ENCODE measurements at regions not wholly inside any gene's neighbourhood (a gene's known extent, or its start where the extent isn't known, plus 50 kb on each side); places are given as distances from the start of the nearest gene placed in this dataset.

DNA sequence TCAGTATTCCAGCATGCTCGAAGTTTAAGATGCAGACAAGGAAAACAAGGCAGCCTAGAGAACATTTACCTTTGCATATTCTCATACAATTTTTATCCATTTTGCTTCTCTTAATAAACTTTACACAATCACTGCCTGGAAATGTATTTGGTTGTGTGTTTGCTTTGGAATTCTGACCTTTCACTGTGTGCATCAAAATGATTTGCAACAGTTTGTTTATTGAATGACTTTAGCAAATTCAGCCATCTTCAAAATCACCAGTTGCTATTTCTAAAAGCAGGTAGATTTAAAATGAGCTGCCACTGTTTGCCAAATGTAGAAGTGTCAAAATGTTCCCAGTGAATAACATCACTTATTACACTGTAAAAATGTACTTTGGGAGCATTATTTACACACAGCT is 669.9 kb downstream of the SLC16A7 start:
- intact Hi-C loops (cut with DNase I), result no loop called here

DNA sequence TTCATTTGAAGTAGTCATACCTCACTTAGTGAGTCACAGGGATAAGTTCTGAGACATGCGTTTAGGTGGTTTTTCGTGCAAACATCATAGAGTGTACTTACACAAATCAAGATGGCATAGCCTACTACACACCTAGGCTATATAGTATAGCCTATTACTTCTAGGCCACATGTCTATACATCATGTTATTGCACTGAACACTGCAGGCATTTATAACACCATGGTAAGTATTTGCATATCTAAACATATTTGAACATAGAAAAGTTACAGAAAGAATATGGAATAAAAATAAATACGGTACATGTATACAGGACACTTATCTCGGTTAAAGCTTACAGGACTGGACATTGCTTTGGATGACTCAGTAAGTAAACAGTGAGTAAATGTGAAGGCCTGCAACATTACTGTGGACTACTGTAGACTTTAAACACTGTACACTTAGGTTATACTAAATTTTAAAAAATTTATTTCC is 670.6 kb downstream of the SLC16A7 start:
- intact Hi-C loops (cut with DNase I), result no loop called here
- H3K9ac ChIP-seq (ENCODE audit: low read depth in 2 of 2, low read length in 2 of 2), result no peak overlapping the region
- no peaks in the 10 kb centered on the region for H3K9me3 ChIP-seq
- H3K4me3 ChIP-seq, result no peak overlapping the region
- no peak overlapping the region for H3K27ac ChIP-seq
- no peaks in the 10 kb centered on the region for H3K4me1 ChIP-seq
- no peaks in the 10 kb centered on the region for H3K36me3 ChIP-seq
- H3K27me3 ChIP-seq, result no peaks in the 10 kb centered on the region
- no peak for DNase-seq
- TF ChIP-seq, protein P1, sequence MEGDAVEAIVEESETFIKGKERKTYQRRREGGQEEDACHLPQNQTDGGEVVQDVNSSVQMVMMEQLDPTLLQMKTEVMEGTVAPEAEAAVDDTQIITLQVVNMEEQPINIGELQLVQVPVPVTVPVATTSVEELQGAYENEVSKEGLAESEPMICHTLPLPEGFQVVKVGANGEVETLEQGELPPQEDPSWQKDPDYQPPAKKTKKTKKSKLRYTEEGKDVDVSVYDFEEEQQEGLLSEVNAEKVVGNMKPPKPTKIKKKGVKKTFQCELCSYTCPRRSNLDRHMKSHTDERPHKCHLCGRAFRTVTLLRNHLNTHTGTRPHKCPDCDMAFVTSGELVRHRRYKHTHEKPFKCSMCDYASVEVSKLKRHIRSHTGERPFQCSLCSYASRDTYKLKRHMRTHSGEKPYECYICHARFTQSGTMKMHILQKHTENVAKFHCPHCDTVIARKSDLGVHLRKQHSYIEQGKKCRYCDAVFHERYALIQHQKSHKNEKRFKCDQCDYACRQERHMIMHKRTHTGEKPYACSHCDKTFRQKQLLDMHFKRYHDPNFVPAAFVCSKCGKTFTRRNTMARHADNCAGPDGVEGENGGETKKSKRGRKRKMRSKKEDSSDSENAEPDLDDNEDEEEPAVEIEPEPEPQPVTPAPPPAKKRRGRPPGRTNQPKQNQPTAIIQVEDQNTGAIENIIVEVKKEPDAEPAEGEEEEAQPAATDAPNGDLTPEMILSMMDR (IDR thresholded peaks at IDR 0.05), result no peak

More for the DNA sequence above, 669.9 kb downstream of the SLC16A7 start:
- Histone ChIP-seq H3K4me3 (no peak overlapping the region), H3K4me1 (no peaks in the 10 kb centered on the region), H3K27ac (no peak overlapping the region), H3K27me3 (no peaks in the 10 kb centered on the region), H3K9me3 (no peaks in the 10 kb centered on the region), H3K36me3 (no peaks in the 10 kb centered on the region), H3K9ac (ENCODE audit: low read depth in 2 of 2, low read length in 2 of 2) (no peak overlapping the region)
- DNase-seq, result no peak
- TF ChIP-seq, protein P1 (IDR thresholded peaks at IDR 0.05), result no peak

DNA sequence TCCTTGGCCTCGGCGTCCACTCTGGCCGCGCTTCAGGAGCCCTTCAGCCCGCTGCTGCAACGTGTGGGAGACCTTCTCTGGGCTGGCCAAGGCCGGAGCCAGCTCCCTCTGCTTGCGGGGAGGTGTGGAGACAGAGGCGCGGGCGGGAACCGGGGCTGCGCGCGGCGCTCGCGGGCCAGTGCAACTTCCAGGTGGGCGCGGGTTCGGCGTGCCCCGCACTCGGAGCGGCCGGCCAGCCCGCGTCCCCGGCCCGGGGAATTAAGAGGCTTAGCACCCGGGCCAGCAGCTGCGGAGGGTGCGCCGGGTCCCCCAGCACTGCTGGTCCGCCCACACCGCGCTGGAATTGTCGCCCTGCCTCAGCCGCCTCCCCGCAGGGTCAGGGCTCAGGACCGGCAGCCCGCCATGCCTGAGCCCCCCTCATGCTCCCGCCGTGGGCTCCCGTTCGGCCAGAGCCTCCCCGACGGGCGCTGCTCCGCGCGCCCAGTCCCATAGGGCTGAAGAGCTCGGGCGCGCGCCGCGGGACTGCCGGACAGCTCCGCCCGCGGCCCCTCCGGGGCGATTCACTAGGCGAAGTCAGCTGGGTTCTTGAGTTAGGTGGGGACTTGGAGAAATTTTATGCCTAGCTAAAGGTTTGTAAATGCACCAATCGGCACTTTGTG is 673.9 kb downstream of the SLC16A7 start:
- intact Hi-C loops (cut with DNase I), result no loop called here
- Histone ChIP-seq H3K27me3 (no peaks in the 10 kb centered on the region), H3K36me3 (no peaks in the 10 kb centered on the region), H3K27ac (no peak overlapping the region), H3K9me3 (no peaks in the 10 kb centered on the region), H3K4me1 (no peaks in the 10 kb centered on the region), H3K9ac (ENCODE audit: low read depth in 2 of 2, low read length in 2 of 2) (no peak overlapping the region), H3K4me3 (no peak overlapping the region)
- no peak for DNase-seq
- TF ChIP-seq, protein P1 (IDR thresholded peaks at IDR 0.05), result no peak

GRCh38 chr12:60271816-60272215 is 676.0 kb downstream of the SLC16A7 start:
- no peak overlapping the region for H3K9ac ChIP-seq (ENCODE audit: low read depth in 2 of 2, low read length in 2 of 2)
- no peak for DNase-seq
- no peak overlapping the region for H3K4me3 ChIP-seq
- intact Hi-C loops (cut with DNase I), result no loop called here
- no peaks in the 10 kb centered on the region for H3K4me1 ChIP-seq
- H3K9me3 ChIP-seq, result no peaks in the 10 kb centered on the region
- TF ChIP-seq, protein P1 (IDR thresholded peaks at IDR 0.05), result no peak
- no peaks in the 10 kb centered on the region for H3K36me3 ChIP-seq
- no peak overlapping the region for H3K27ac ChIP-seq
- no peaks in the 10 kb centered on the region for H3K27me3 ChIP-seq

DNA sequence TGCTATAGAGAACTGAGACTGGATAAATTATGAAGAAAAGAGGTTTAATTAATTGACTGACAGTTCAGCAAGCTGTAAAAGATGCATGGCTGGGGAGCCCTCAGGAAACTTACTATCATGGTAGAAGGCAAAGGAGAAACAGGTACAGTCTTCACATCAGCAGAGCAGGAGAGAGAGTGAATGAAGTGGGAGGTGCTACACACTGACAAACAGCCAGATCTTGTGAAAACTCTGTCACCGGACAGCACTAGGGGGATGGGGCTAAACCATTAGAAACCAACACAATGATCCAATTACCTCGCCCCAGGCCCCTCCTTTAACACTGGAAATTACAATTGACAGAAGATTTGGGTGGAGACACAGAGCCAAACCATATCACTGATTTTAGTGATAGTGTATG is 682.4 kb downstream of the SLC16A7 start:
- no peaks in the 10 kb centered on the region for H3K36me3 ChIP-seq
- no peak overlapping the region for H3K27ac ChIP-seq
- H3K27me3 ChIP-seq, result no peaks in the 10 kb centered on the region
- H3K9ac ChIP-seq (ENCODE audit: low read depth in 2 of 2, low read length in 2 of 2), result no peak overlapping the region
- no peaks in the 10 kb centered on the region for H3K9me3 ChIP-seq
- DNase-seq, result no peak
- TF ChIP-seq, protein P1 (IDR thresholded peaks at IDR 0.05), result no peak
- intact Hi-C loops (cut with DNase I), result no loop called here
- no peak overlapping the region for H3K4me3 ChIP-seq
- H3K4me1 ChIP-seq, result no peaks in the 10 kb centered on the region

Measured in colonic mucosa (tissue), 4 donors.